GM18505 (cell line): ENCODE measurements at regions not wholly inside any gene's neighbourhood (a gene's known extent, or its start where the extent isn't known, plus 50 kb on each side); places are given as distances from the start of the nearest gene placed in this dataset.

ENCODE experiments used
- ATAC-seq: cut with Tn5 transposase; IDR thresholded peaks from one replicate; pipeline ENCODE4 v1.9.1; 2021; ENCODE audit not compliant: unreplicated experiment
- POLR2A ChIP-seq: IDR thresholded peaks from 4 replicates; pipeline ENCODE4 v1.6.1; 2011; ENCODE audit warnings: borderline replicate concordance; ENCODE audit not compliant: insufficient read depth, insufficient read length; ENCODE audit errors: extremely low read depth

- TF ChIP-seq POLR2A, result no peak
- ATAC-seq, result no peak
Observed at GRCh38 chr22:49052560-49052959, 775.1 kb downstream of the BRD1 start.

DNA sequence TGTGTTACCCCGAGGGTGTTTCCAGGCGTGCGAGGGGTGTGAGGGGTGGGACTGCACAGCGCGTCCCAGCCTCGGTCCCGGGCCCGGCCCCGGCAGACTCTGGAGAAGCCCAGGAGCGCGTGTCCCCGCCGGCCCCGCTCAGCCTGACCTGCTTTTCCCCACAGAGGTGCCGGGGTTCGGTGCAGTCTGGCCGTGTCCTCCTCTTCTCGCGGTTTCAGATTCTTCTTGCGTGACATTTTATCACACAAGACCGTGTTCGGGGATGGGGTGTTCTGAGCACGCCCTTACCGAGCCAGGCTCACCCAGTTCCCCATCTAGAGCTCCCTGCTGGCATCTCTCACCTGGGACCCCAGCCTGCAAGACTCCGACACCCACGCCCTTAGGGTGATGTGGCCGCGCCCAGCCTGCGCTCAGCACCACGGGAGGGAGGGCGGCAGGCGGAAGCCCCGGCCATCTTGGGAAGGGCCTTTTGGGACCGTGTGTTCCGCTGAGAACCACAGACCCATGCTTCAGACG is 775.6 kb downstream of the BRD1 start:
- TF ChIP-seq POLR2A, result no peak
- no peak for ATAC-seq

- no peak for TF ChIP-seq POLR2A
- ATAC-seq, result no peak
Observed at GRCh38 chr22:49051491-49052022, 776.1 kb downstream of the BRD1 start.

DNA sequence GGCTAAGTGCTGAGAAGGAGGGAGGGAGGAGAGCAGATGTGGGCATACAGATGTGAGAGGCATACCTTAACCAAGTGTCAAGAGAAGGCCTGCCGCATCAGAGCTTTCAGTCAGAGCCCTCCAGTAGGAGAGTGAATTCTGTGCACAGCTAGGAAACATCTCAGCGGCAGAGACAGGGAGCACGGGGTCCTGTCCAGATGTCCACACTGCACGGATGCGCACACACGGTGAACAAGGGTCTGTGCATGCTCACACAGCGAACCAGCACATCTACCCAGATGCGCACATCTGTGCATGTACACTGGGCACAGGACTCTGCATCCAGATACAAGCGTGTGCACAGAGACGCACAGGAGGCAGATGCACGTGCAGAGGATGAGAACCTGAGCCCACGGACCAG is 778.0 kb downstream of the BRD1 start:
- ATAC-seq, result no peak
- no peak for TF ChIP-seq POLR2A

- TF ChIP-seq POLR2A, result no peak
- no peak for ATAC-seq
Observed at GRCh38 chr22:49048591-49048990, 779.1 kb downstream of the BRD1 start.

GRCh38 chr22:49047447-49047846 is 780.2 kb downstream of the BRD1 start:
- no peak for ATAC-seq
- TF ChIP-seq POLR2A, result no peak

DNA sequence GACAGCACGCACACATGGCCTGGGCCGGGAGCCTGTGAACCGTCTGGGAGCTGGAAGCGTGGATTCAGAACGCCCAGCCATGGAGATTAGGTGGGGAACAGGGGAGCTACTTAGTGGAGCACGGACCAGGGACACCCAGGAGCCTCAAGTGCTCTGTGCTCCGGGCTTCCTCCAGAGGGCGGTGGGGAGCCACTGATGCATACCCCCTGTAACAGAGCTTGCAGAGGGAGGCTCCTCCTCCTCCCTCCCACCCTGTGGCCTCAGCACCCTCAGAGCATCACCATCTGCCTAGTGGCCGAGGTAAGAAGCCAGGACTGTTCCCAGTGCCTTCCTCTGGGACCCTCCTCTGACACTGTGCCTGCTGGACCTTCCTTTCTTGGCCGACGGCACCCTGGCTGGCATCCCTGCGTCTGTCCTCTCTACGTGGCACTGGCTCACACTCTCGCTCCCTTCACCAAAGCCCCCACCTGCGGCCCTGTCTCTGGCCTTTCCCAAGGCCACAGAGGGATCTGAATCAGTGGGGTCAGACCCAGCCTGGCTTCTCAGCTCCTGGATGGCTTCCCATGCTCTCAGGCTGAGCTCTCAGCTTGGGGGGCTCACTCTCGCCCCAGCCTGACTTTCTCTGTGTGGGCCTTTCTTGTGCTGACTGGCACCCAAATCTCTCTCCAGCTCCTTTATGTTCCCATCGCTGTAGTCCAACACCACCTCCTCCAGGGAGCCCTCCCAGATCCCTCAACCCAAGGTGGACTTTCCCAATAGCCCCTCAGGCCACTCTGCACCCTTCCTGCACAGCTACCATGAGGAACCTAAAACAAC is 780.9 kb downstream of the BRD1 start:
- no peak for TF ChIP-seq POLR2A
- no peak for ATAC-seq

DNA sequence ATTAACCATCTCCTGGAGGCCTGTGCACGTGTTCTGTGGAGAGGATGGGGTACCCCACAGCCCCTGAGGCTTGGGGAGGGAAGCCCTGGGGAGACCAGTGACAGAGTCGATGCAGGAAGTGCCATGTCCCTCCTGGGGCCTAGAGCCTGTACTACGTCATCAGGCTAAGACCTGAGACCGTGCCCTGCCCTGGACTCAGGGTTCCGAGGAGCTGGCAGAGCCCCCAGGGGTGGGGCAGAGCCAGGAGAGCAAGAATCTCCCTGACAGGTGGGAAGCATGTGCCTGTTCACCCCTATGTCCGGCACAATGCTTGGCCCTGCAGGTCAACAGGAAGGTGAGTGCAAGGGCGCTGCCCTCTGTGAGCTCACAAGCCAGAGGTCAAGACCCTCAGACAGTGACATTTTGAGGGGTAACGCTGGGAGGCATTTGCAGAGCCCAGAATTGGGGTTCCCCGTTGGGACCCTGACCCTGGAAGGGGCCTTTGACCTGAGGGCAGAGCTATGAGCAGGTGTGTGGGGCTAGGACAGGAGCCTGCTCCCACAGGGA is 781.6 kb downstream of the BRD1 start:
- TF ChIP-seq POLR2A, result no peak
- ATAC-seq, result no peak

DNA sequence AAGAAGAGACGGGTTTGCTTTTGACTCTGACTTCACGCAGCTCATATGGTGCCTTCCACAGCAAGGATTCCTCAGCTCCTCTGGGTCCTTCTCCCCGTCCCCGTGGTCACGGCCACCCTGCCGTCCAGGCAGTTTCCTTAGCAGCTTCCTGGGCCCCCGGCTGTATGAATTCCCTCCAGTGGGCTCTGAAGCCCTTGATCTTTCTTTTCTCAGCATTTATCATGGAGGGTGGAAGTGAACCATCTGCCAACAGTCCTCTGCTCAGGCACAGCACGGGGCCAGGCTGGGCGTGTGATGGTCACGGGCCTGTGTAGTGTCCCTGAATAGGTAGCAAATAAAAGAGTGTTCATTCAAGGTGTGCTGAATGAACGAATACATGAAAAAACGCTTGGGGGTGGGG is 782.4 kb downstream of the BRD1 start:
- no peak for TF ChIP-seq POLR2A
- ATAC-seq, result no peak

DNA sequence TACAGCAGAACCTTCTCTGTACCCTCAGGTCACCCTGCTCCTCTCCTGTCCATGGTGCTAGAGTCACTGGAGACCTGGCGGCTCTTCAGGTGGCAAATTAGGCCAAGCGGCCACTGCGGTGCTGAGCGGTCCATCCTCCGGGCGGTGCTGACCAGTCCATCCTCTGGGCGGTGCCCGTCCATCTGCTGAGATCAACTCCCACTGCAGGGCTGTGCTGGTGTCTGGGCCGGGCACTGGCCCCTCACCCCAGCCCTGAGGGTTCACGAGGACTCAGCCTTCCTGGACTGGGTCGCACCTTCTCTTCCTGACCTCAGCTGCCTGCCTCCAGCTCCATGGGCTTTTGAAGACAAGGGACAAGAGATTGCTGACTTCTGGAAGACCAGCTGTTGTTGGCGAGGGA is 782.9 kb downstream of the BRD1 start:
- no peak for TF ChIP-seq POLR2A
- ATAC-seq, result no peak

- no peak for TF ChIP-seq POLR2A
- ATAC-seq, result no peak
Observed at GRCh38 chr22:49044091-49044490, 783.6 kb downstream of the BRD1 start.

DNA sequence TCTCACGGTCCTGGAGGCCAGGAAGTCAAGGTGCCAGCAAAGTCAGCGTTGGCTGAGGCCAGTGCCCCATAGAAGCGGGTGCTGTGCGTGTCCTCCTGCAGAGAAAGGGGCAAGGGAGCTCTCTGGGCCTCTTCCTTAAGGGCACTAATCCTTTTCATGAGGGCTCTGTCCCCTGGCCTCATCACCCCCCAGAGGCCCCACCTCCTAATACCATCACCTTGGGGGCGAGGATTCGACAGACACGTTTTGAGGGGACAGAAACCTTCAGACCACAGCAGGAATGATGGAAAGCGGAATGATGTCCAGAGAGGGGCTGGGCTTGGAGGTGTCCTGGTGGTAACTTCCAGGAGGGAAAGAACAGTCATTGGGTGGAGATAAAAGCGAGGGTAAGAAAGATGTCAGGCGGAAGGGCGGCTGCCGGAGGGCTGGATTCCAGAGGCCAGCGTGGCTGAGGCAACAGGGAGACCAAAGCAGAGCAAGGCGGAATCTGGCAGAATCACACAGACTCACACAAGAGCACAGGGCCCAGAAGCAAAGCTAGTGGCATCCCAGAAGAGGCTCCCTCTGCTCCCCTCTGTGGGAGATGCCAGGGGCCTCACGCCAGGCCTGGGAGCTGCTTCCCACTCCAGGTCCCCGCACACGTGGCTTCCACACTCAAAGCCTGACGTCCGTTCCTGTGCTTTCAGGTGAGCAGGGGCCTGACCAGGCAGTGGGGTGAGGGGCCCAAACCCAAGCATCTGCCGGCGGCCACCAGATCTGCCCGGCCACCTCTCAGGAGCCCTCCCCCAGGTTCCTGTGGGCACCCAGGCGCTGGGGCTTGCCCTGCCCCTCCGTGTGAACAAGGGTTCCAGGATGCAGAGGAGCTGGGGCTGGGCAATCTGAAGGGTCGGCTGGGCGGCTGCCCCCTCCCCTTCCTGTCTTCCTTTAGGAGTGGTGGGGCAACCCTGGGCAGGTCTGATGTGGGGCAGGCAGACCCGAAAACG is 784.5 kb downstream of the BRD1 start:
- no peak for ATAC-seq
- TF ChIP-seq POLR2A, result no peak

- no peak for TF ChIP-seq POLR2A
- no peak for ATAC-seq
Observed at GRCh38 chr22:49042066-49042465, 785.6 kb downstream of the BRD1 start.
